ENCODE measurements at regions not wholly inside any gene's neighbourhood (a gene's known extent, or its start where the extent isn't known, plus 50 kb on each side); places are given as distances from the start of the nearest gene placed in this dataset.

DNA sequence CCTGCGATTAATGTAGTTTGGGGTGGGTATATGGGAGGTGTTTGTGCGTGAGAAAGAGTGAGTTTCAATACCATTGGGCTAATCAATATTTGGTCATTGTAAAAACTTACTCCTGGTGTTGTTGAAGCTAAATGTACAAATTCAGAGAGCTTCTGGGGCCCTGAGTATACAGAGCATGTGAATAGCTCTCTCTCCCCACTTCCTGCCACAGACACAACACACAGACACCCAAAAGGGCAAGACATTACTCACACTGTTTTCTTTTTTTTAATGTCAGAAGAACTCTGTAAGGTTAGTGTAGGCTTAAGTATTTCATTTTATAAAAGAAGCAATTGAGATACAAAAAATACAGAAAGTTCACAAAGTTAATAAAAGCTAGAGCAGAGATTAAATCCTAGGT, 151.3 kb upstream of the KCNIP4 start:
- peak; percentile 84 for ATAC-seq
- TF ChIP-seq PPARA (CRISPR knock-in tag; IDR thresholded peaks at IDR 0.05; ENCODE audit: borderline replicate concordance): no peak
- TF ChIP-seq, protein P1, sequence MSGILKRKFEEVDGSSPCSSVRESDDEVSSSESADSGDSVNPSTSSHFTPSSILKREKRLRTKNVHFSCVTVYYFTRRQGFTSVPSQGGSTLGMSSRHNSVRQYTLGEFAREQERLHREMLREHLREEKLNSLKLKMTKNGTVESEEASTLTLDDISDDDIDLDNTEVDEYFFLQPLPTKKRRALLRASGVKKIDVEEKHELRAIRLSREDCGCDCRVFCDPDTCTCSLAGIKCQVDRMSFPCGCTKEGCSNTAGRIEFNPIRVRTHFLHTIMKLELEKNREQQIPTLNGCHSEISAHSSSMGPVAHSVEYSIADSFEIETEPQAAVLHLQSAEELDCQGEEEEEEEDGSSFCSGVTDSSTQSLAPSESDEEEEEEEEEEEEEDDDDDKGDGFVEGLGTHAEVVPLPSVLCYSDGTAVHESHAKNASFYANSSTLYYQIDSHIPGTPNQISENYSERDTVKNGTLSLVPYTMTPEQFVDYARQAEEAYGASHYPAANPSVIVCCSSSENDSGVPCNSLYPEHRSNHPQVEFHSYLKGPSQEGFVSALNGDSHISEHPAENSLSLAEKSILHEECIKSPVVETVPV (CRISPR knock-in tag; IDR thresholded peaks at IDR 0.05): no peak
- no peak for TF ChIP-seq OSR1 (CRISPR knock-in tag; IDR thresholded peaks at IDR 0.05)
- TF ChIP-seq, protein P2, sequence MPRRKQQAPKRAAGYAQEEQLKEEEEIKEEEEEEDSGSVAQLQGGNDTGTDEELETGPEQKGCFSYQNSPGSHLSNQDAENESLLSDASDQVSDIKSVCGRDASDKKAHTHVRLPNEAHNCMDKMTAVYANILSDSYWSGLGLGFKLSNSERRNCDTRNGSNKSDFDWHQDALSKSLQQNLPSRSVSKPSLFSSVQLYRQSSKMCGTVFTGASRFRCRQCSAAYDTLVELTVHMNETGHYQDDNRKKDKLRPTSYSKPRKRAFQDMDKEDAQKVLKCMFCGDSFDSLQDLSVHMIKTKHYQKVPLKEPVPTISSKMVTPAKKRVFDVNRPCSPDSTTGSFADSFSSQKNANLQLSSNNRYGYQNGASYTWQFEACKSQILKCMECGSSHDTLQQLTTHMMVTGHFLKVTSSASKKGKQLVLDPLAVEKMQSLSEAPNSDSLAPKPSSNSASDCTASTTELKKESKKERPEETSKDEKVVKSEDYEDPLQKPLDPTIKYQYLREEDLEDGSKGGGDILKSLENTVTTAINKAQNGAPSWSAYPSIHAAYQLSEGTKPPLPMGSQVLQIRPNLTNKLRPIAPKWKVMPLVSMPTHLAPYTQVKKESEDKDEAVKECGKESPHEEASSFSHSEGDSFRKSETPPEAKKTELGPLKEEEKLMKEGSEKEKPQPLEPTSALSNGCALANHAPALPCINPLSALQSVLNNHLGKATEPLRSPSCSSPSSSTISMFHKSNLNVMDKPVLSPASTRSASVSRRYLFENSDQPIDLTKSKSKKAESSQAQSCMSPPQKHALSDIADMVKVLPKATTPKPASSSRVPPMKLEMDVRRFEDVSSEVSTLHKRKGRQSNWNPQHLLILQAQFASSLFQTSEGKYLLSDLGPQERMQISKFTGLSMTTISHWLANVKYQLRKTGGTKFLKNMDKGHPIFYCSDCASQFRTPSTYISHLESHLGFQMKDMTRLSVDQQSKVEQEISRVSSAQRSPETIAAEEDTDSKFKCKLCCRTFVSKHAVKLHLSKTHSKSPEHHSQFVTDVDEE (CRISPR knock-in tag; IDR thresholded peaks at IDR 0.05): no peak
- no peak for TF ChIP-seq PATZ1 (CRISPR knock-in tag; IDR thresholded peaks at IDR 0.05; ENCODE audit: borderline replicate concordance)
- TF ChIP-seq ZNF565 (CRISPR knock-in tag; conservative IDR thresholded peaks at IDR 0.05; ENCODE audit: low read depth): no peak
- TF ChIP-seq ZFP3 (CRISPR knock-in tag; IDR thresholded peaks at IDR 0.05): no peak
- no peak for TF ChIP-seq ZFP30 (CRISPR knock-in tag; IDR thresholded peaks at IDR 0.05)
- no peak for TF ChIP-seq RARB (CRISPR knock-in tag; IDR thresholded peaks at IDR 0.05)

DNA sequence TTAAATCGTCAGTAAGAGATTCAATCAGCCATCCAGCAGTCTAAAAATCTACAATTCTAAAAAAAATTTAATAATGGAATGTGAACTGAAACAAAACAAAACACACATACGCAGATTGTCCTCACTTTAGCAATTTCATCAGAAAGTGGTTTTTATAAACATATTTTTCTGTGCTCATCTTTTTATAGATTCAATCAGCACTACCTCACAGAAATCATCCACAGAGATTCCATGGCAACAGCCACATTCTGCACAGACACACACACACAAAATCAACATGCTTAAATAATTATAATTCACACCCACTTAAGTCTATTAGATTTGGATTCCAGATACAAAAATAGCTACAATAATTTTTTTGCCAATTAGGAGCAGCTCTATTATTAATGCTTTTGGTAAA, 149.0 kb upstream of the KCNIP4 start:
- no peak for ATAC-seq
- no peak for TF ChIP-seq PATZ1 (CRISPR knock-in tag; IDR thresholded peaks at IDR 0.05; ENCODE audit: borderline replicate concordance)
- no peak for TF ChIP-seq BACH2 (CRISPR knock-in tag; IDR thresholded peaks at IDR 0.05; ENCODE audit: borderline replicate concordance)
- no peak for TF ChIP-seq CREB5 (CRISPR knock-in tag; IDR thresholded peaks at IDR 0.05; ENCODE audit: low read depth)
- TF ChIP-seq ZC3H10 (CRISPR knock-in tag; IDR thresholded peaks at IDR 0.05): no peak
- TF ChIP-seq GLIS3 (CRISPR knock-in tag; IDR thresholded peaks at IDR 0.05): no peak
- no peak for TF ChIP-seq RARB (CRISPR knock-in tag; IDR thresholded peaks at IDR 0.05)
- TF ChIP-seq ESRRG (CRISPR knock-in tag; IDR thresholded peaks at IDR 0.05): no peak
- TF ChIP-seq ZNF565 (CRISPR knock-in tag; conservative IDR thresholded peaks at IDR 0.05; ENCODE audit: low read depth): no peak

- no peak for ATAC-seq
- no peak for TF ChIP-seq BACH2 (CRISPR knock-in tag; IDR thresholded peaks at IDR 0.05; ENCODE audit: borderline replicate concordance)
- TF ChIP-seq TOX (CRISPR knock-in tag; IDR thresholded peaks at IDR 0.05; ENCODE audit: borderline replicate concordance): no peak
- TF ChIP-seq, protein P3, sequence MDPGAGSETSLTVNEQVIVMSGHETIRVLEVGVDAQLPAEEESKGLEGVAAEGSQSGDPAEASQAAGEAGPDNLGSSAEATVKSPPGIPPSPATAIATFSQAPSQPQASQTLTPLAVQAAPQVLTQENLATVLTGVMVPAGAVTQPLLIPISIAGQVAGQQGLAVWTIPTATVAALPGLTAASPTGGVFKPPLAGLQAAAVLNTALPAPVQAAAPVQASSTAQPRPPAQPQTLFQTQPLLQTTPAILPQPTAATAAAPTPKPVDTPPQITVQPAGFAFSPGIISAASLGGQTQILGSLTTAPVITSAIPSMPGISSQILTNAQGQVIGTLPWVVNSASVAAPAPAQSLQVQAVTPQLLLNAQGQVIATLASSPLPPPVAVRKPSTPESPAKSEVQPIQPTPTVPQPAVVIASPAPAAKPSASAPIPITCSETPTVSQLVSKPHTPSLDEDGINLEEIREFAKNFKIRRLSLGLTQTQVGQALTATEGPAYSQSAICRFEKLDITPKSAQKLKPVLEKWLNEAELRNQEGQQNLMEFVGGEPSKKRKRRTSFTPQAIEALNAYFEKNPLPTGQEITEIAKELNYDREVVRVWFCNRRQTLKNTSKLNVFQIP (CRISPR knock-in tag; IDR thresholded peaks at IDR 0.05; ENCODE audit: borderline replicate concordance, low read depth): no peak
- TF ChIP-seq CSDC2 (CRISPR knock-in tag; IDR thresholded peaks at IDR 0.05): no peak
- TF ChIP-seq ZFP30 (CRISPR knock-in tag; IDR thresholded peaks at IDR 0.05): no peak
- TF ChIP-seq ISL1 (CRISPR knock-in tag; IDR thresholded peaks at IDR 0.05): no peak
Observed at GRCh38 chr4:22094217-22094616, 145.6 kb upstream of the KCNIP4 start.
